Motor neuron (in vitro differentiated cells): ENCODE measurements at regions not wholly inside any gene's neighbourhood (a gene's known extent, or its start where the extent isn't known, plus 50 kb on each side); places are given as distances from the start of the nearest gene placed in this dataset.
A peak's percentile ranks its signal among the peaks of the same experiment; 100 is the strongest.

Experiments used
- ATAC-seq, 8 experiments: fragments of 200-7000 bp; cut with Tn5 transposase; replicated peaks in 6 of 8; 2 replicates each; pipeline ENCODE4 v1.8.0; 2021; ENCODE audit warnings: mild to moderate bottlenecking in 8 of 8, moderate library complexity in 8 of 8
- H3K27ac ChIP-seq, 2 donors: fragments of 250-450 bp; sonication (Bioruptor Pico); 2 replicates each; pipeline ENCODE4 v1.9.0; 2021; ENCODE audit warnings: antibody characterized with exemption in 2 of 2, mild to moderate bottlenecking in 2 of 2, moderate library complexity in 1 of 2
- H3K4me1 ChIP-seq, 2 donors: fragments of 250-450 bp; sonication (Bioruptor Pico); replicated peaks in 1 of 2; 2 replicates each; pipeline ENCODE4 v1.6.1; 2021; ENCODE audit warnings: antibody characterized with exemption in 2 of 2, mild to moderate bottlenecking in 2 of 2, moderate library complexity in 1 of 2
- H3K4me3 ChIP-seq, 5 donors: fragments of 250-450 bp; sonication (Bioruptor Pico); 2 replicates each; pipeline ENCODE4 v1.9.0; 2021; ENCODE audit warnings: antibody characterized with exemption in 5 of 5, mild to moderate bottlenecking in 5 of 5, moderate library complexity in 4 of 5
- WGBS, 10 experiments: fragments of 450-650 bp; shearing (Covaris generic); methylation state at CpG; one replicate each; pipeline ENCODE4 v1.0.0; 2022; 5-methylcytosine and 5-hydroxymethylcytosine counted together
- in situ Hi-C, 9 experiments: fragments of 400-800 bp; cut with MboI; loops; one replicate each; pipeline ENCODE4 v1.15.0; 2021; ENCODE audit warnings: low sequenced_read_pairs in 9 of 9, low pct_unique_long_range_greater_than_20kb in 2 of 9; ENCODE audit not compliant: unreplicated experiment in 9 of 9

GRCh38 chr6:25016014-25016720 lies 80.4 kb upstream of the RIPOR2 start:
- Histone ChIP-seq H3K4me3 (no peak overlapping the region), H3K4me1 (peaks cover 13 to 20% of the 10 kb centered on the region in 2 donors), H3K27ac (no peak overlapping the region)
- peak in 2 of 8 experiments; percentile 50 to 56 for ATAC-seq
- WGBS, 10 experiments = 33 to 92% (median 85%) methylated on average over 2 to 11 of the region's 11 CpGs
- in situ Hi-C loops = loop anchor here in 2 of 9 experiments (25.0 kb wide), 1 partner anchor 154 kb away; no protein-coding TSS in a partner anchor

DNA sequence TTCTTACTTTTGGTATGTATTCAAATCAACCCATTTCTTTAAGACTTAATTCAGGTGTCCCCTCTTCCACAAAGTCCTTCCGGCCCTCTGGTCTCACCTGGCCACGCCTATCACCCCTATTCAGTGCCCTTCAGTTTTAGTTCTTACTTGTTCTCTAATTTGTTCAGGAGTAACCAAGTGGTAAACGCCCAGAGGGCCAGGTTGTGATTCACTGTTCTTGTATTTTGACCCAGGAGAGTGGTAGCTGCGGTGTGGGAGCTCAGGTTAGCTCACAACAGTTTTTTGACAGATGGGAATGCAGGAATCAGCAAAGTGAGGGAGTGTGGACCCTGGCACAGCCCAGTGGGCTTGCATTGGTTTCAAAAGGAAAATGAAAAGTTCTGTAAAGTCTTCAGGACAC lies 81.7 kb upstream of the RIPOR2 start:
- no peak overlapping the region for H3K27ac ChIP-seq

GRCh38 chr6:25017932-25018567 lies 82.3 kb upstream of the RIPOR2 start:
- in situ Hi-C loops = loop anchor here in 2 of 9 experiments (25.0 kb wide), 1 partner anchor 156 kb away; no protein-coding TSS in a partner anchor

More for the DNA sequence above, 81.7 kb upstream of the RIPOR2 start:
- in situ Hi-C loops = loop anchor here in 2 of 9 experiments (25.0 kb wide), 1 partner anchor 155 kb away; no protein-coding TSS in a partner anchor
- WGBS, 10 experiments = 73 to 91% (median 83%) methylated on average over 2 to 4 of the region's 4 CpGs; no CpG with 5 or more reads in 2 of the 10 experiments
- Histone ChIP-seq H3K4me1 (peaks cover 13 to 20% of the 10 kb centered on the region in 2 donors), H3K4me3 (no peak overlapping the region)
- ATAC-seq = no peak

GRCh38 chr6:25018568-25018954 lies 82.8 kb upstream of the RIPOR2 start:
- Histone ChIP-seq H3K4me3 (no peak overlapping the region), H3K4me1 (peaks cover 13 to 15% of the 10 kb centered on the region in 2 donors), H3K27ac (no peak overlapping the region)
- ATAC-seq = no peak
- 17 to 85% (median 74%) methylated on average over 1 to 4 of the region's 4 CpGs for WGBS, 10 experiments
- in situ Hi-C loops = loop anchor here in 2 of 9 experiments (25.0 kb wide), 1 partner anchor 156 kb away; no protein-coding TSS in a partner anchor

More at GRCh38 chr6:25017932-25018567, 82.3 kb upstream of the RIPOR2 start:
- no peak overlapping the region for H3K4me3 ChIP-seq
- H3K4me1 ChIP-seq = peaks cover 13 to 16% of the 10 kb centered on the region in 2 donors
- no peak overlapping the region for H3K27ac ChIP-seq
- WGBS, 10 experiments = 20 to 69% (median 44%) methylated on average over 1 to 7 of the region's 7 CpGs
- peak in 6 of 8 experiments; percentile 50 to 84 (median 68) for ATAC-seq

GRCh38 chr6:25022140-25022553 lies 86.4 kb upstream of the RIPOR2 start:
- H3K27ac ChIP-seq = no peak overlapping the region
- no peak overlapping the region for H3K4me3 ChIP-seq
- in situ Hi-C loops = loop anchor here in 2 of 9 experiments (25.0 kb wide), 1 partner anchor 160 kb away; no protein-coding TSS in a partner anchor
- WGBS, 10 experiments = 65 to 100% (median 90%) methylated on average over 1 to 3 of the region's 3 CpGs
- no peak for ATAC-seq
- peaks cover 4 to 15% of the 10 kb centered on the region in 2 donors for H3K4me1 ChIP-seq

GRCh38 chr6:25023781-25024180 lies 88.0 kb upstream of the RIPOR2 start:
- 40 to 100% (median 90%) methylated on average over 1 to 21 of the region's 22 CpGs; no CpG with 5 or more reads in 3 of the 10 experiments for WGBS, 10 experiments
- Histone ChIP-seq H3K27ac (no peak overlapping the region), H3K4me3 (no peak overlapping the region), H3K4me1 (peaks cover 4 to 15% of the 10 kb centered on the region in 2 donors)
- no peak for ATAC-seq
- in situ Hi-C loops = loop anchor here in 2 of 9 experiments (25.0 kb wide), 1 partner anchor 161 kb away; no protein-coding TSS in a partner anchor

DNA sequence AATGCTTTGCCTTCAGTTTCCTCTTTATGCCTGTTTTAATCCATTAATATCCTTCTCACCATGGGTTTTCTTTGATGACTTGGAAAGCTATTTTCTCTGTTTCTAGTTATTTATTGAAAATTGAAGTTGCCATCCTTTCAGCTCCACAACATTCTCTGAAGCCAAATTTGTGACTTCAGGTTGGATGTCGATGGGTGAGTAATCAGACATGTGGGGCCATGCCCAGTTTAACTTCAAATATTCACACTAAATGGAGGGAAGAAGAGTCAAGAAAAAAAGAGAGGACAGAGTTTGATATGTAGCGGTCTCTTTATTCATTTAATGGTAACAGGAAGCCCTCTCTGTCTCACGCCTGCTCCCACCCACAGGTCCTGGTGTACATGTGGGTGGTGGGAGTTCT lies 89.1 kb upstream of the RIPOR2 start:
- WGBS, 10 experiments = 50 to 100% (median 84%) methylated on average over 1 to 3 of the region's 3 CpGs
- in situ Hi-C loops = loop anchor here in 2 of 9 experiments (25.0 kb wide), 1 partner anchor 163 kb away; no protein-coding TSS in a partner anchor

DNA sequence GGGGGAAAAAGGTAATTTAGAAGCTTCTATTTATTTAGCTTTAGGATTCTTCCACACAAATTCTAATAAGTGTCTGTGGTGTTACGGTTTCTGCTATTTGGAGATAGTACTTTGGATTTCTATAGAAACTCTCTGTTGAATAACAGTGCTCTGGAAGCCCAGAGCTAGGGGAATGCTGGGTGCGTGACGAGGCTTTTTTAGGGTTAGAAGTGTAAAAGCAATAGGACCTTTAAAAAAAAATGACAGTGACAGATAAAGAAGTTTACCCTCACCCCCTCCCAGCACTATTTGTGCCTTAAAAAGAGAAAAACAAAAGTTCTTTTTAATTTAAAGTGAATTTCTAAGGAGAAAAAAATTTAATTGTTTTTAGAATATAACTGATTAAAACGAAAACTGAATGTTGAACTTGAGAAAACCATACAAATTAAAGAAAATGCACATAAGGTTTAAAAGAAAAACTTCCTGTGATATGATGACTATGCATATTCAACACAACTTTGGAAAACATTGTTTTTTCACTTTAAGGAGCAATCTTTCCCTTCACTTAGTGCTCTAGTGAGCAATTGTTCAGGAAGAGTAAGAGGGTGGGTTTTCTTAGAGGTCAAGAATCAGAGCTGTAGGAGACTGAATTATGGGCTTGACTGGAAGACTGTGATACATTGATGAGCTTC lies 89.6 kb upstream of the RIPOR2 start:
- 46 to 85% (median 69%) methylated on average over 3 to 4 of the region's 4 CpGs for WGBS, 10 experiments
- ATAC-seq = no peak
- in situ Hi-C loops = no loop called here

More for the DNA sequence above, 89.1 kb upstream of the RIPOR2 start:
- H3K27ac ChIP-seq = no peak overlapping the region
- H3K4me1 ChIP-seq = peaks cover 4 to 15% of the 10 kb centered on the region in 2 donors
- no peak for ATAC-seq
- no peak overlapping the region for H3K4me3 ChIP-seq

DNA sequence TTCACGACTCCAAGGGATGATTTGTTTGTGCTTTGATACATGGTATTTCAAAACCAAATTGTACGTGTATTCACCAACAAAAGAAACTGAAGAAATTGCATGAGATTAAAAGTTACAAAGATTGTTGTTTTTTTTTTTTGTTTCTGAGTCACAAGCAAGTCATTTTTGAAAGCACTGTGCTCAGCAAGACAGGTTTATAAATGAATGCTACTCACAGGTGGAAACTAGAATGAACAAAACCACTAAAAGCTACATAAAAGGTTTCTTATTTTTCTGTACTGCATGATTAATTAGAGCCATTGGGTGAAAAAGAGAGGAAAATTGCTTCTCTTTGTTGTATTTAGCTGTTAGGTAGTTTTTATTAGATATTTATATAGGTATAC lies 90.2 kb upstream of the RIPOR2 start:
- Histone ChIP-seq H3K4me3 (no peak overlapping the region), H3K4me1 (peaks cover 4 to 15% of the 10 kb centered on the region in 2 donors), H3K27ac (no peak overlapping the region)
- ATAC-seq = no peak
- WGBS, 10 experiments = 18 to 83% (median 44%) methylated on average over 2 of the region's 2 CpGs
- in situ Hi-C loops = no loop called here

More for the DNA sequence above, 89.6 kb upstream of the RIPOR2 start:
- Histone ChIP-seq H3K4me1 (peaks cover 4 to 15% of the 10 kb centered on the region in 2 donors), H3K4me3 (no peak overlapping the region), H3K27ac (no peak overlapping the region)

DNA sequence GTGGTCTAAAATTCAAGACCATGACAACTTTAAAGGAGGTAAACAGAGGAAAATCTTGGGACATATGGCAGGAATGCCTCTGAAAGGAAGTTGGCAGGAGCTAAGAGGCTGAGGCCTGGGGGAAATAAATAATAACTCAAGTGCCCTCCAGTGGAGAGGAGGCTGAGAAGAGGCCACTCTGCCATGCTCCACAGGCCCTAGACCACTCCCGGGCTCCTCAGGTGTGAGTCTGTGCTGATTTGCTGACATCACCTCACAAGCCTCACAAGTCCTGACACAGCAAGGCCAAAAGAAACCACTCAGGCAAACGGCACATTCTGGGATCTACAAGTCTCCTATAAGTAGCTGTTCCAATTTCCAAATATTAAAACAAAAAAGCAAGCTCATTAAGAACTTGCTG lies 91.0 kb upstream of the RIPOR2 start:
- Histone ChIP-seq H3K4me3 (no peak overlapping the region), H3K4me1 (peaks cover 4 to 15% of the 10 kb centered on the region in 2 donors), H3K27ac (no peak overlapping the region)
- in situ Hi-C loops = no loop called here
- ATAC-seq = no peak
- WGBS, 10 experiments = 0 to 83% (median 60%) methylated on average over 1 to 2 of the region's 2 CpGs; no CpG with 5 or more reads in 1 of the 10 experiments

- Histone ChIP-seq H3K4me1 (peaks cover 4 to 15% of the 10 kb centered on the region in 2 donors), H3K4me3 (no peak overlapping the region), H3K27ac (no peak overlapping the region)
- ATAC-seq = no peak
- in situ Hi-C loops = no loop called here
- 77 to 100% (median 89%) methylated on average over 2 to 15 of the region's 31 CpGs; no CpG with 5 or more reads in 1 of the 10 experiments for WGBS, 10 experiments
These were observed 91.6 kb upstream of the RIPOR2 start for GRCh38 chr6:25027221-25027916.

DNA sequence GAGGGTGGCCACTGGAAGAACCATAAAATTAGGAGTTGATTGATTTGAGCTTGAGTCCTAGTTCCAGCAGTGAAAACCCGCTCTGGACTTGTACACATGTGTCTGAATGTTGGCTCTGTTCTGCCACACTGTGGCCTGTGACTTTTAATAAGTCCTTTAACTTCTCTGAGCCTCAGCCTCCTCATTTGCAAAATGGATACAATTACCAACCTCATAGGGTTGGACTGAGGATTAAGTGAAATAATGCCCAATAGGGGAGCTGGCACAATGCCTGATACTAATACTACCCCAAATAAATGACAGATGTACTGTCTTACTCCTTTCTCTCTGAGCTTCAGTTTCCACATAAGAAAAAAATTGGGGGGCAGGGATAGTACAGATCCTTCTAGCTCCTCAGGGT lies 92.6 kb upstream of the RIPOR2 start:
- ATAC-seq = peak in 1 of 8 experiments; percentile 54
- Histone ChIP-seq H3K4me1 (peaks cover 4 to 15% of the 10 kb centered on the region in 2 donors), H3K4me3 (no peak overlapping the region), H3K27ac (no peak overlapping the region)
- WGBS, 10 experiments = 17 to 100% (median 100%) methylated on average over 1 of the region's 1 CpG; no CpG with 5 or more reads in 3 of the 10 experiments
- in situ Hi-C loops = no loop called here
